Fibroblast of gingiva (primary cell): ENCODE measurements at regions not wholly inside any gene's neighbourhood (a gene's known extent, or its start where the extent isn't known, plus 50 kb on each side); places are given as distances from the start of the nearest gene placed in this dataset.
"Not testable (repeated sequence)": the region's sequence is repeated elsewhere in the genome, so short reads cannot be mapped to it uniquely, and the experiment has no call there.

Experiments used
- DNase-seq: peaks from one replicate; pipeline ENCODE4 v3.0.0-alpha.2; 2011; ENCODE audit warnings: low read depth

- no peak for DNase-seq
Observed at GRCh38 chr4:85018983-85019382, 52.5 kb upstream of the WDFY3 start.

- no peak for DNase-seq
Observed at GRCh38 chr4:85019411-85019810, 52.9 kb upstream of the WDFY3 start.

GRCh38 chr4:85024671-85025070 is 58.2 kb upstream of the WDFY3 start:
- DNase-seq: no peak

GRCh38 chr4:85028910-85029309 is 62.4 kb upstream of the WDFY3 start:
- DNase-seq: peak; percentile 67

GRCh38 chr4:85029453-85029852 is 63.0 kb upstream of the WDFY3 start:
- peak; percentile 8 for DNase-seq

GRCh38 chr4:85030156-85030555 is 63.7 kb upstream of the WDFY3 start:
- DNase-seq: no peak

GRCh38 chr4:85033838-85034237 is 67.3 kb upstream of the WDFY3 start:
- DNase-seq: not testable (repeated sequence)

- peak; percentile 84 for DNase-seq
Observed at GRCh38 chr4:85039526-85039925, 73.0 kb upstream of the WDFY3 start.

GRCh38 chr4:85043812-85044496 is 77.5 kb upstream of the WDFY3 start:
- not testable (repeated sequence) for DNase-seq

GRCh38 chr4:85050736-85051135 is 84.2 kb upstream of the WDFY3 start:
- no peak for DNase-seq

GRCh38 chr4:85051526-85051925 is 85.0 kb upstream of the WDFY3 start:
- DNase-seq: no peak

GRCh38 chr4:85054925-85055324 is 88.4 kb upstream of the WDFY3 start:
- not testable (repeated sequence) for DNase-seq

- no peak for DNase-seq
Observed at GRCh38 chr4:85058551-85058950, 92.1 kb upstream of the WDFY3 start.

- no peak for DNase-seq
Observed at GRCh38 chr4:85061974-85062373, 95.5 kb upstream of the WDFY3 start.

GRCh38 chr4:85062466-85062865 is 96.0 kb upstream of the WDFY3 start:
- DNase-seq: no peak

GRCh38 chr4:85067342-85067741 is 100.9 kb upstream of the WDFY3 start:
- DNase-seq: no peak

GRCh38 chr4:85078016-85078415 is 111.5 kb upstream of the WDFY3 start:
- no peak for DNase-seq

GRCh38 chr4:85081196-85081595 is 114.7 kb upstream of the WDFY3 start:
- DNase-seq: no peak

- peak; percentile 66 for DNase-seq
Observed at GRCh38 chr4:85084371-85085094, 118.0 kb upstream of the WDFY3 start.

GRCh38 chr4:85086721-85087120 is 120.2 kb upstream of the WDFY3 start:
- no peak for DNase-seq

GRCh38 chr4:85092536-85092935 is 126.0 kb upstream of the WDFY3 start:
- DNase-seq: no peak

- no peak for DNase-seq
Observed at GRCh38 chr4:85092943-85093342, 126.5 kb upstream of the WDFY3 start.

- no peak for DNase-seq
Observed at GRCh38 chr4:85094735-85095134, 128.2 kb upstream of the WDFY3 start.

- DNase-seq: no peak
Observed at GRCh38 chr4:85102606-85103005, 136.1 kb upstream of the WDFY3 start.
